ENCODE measurements at regions not wholly inside any gene's neighbourhood (a gene's known extent, or its start where the extent isn't known, plus 50 kb on each side); places are given as distances from the start of the nearest gene placed in this dataset.

GRCh38 chr5:68418201-68418600 is 202.6 kb downstream of the PIK3R1 start:
- Histone ChIP-seq H3K9ac (ENCODE audit: low read depth in 1 of 3, low read length in 3 of 3) (no peak overlapping the region), H3K27ac (ENCODE audit: low read depth, low read length) (no peak overlapping the region), H3K9me3 (ENCODE audit: control insufficient read depth in 3 of 3, low read length in 3 of 3) (no peaks in the 10 kb centered on the region), H3K36me3 (ENCODE audit: control insufficient read depth in 3 of 3, insufficient read depth in 3 of 3, low read length in 3 of 3) (no peaks in the 10 kb centered on the region), H3K27me3 (ENCODE audit: control insufficient read depth in 3 of 3, insufficient read depth in 3 of 3, low read length in 3 of 3) (no peaks in the 10 kb centered on the region), H3K4me3 (ENCODE audit: low read length in 3 of 3) (no peak overlapping the region), H3K4me1 (ENCODE audit: control insufficient read depth in 3 of 3, insufficient read depth in 3 of 3, low read length in 3 of 3) (peaks cover 3 to 8% (median 6%) of the 10 kb centered on the region in 3 donors)

- Histone ChIP-seq H3K9me3 (ENCODE audit: control insufficient read depth in 3 of 3, low read length in 3 of 3) (no peaks in the 10 kb centered on the region), H3K4me1 (ENCODE audit: control insufficient read depth in 3 of 3, insufficient read depth in 3 of 3, low read length in 3 of 3) (peaks cover 3 to 8% (median 6%) of the 10 kb centered on the region in 3 donors), H3K4me3 (ENCODE audit: low read length in 3 of 3) (no peak overlapping the region), H3K9ac (ENCODE audit: low read depth in 1 of 3, low read length in 3 of 3) (no peak overlapping the region), H3K27ac (ENCODE audit: low read depth, low read length) (no peak overlapping the region), H3K27me3 (ENCODE audit: control insufficient read depth in 3 of 3, insufficient read depth in 3 of 3, low read length in 3 of 3) (no peaks in the 10 kb centered on the region), H3K36me3 (ENCODE audit: control insufficient read depth in 3 of 3, insufficient read depth in 3 of 3, low read length in 3 of 3) (no peaks in the 10 kb centered on the region)
Measured at GRCh38 chr5:68418680-68419079, 203.1 kb downstream of the PIK3R1 start.

- H3K4me3 ChIP-seq (ENCODE audit: low read length in 3 of 3), result no peak overlapping the region
- H3K36me3 ChIP-seq (ENCODE audit: control insufficient read depth in 3 of 3, insufficient read depth in 3 of 3, low read length in 3 of 3), result no peaks in the 10 kb centered on the region
- H3K9me3 ChIP-seq (ENCODE audit: control insufficient read depth in 3 of 3, low read length in 3 of 3), result no peaks in the 10 kb centered on the region
- H3K27ac ChIP-seq (ENCODE audit: low read depth, low read length), result no peak overlapping the region
- H3K9ac ChIP-seq (ENCODE audit: low read depth in 1 of 3, low read length in 3 of 3), result no peak overlapping the region
- peaks cover 3 to 8% (median 6%) of the 10 kb centered on the region in 3 donors for H3K4me1 ChIP-seq (ENCODE audit: control insufficient read depth in 3 of 3, insufficient read depth in 3 of 3, low read length in 3 of 3)
- H3K27me3 ChIP-seq (ENCODE audit: control insufficient read depth in 3 of 3, insufficient read depth in 3 of 3, low read length in 3 of 3), result no peaks in the 10 kb centered on the region
Measured at GRCh38 chr5:68419081-68419636, 203.6 kb downstream of the PIK3R1 start.

GRCh38 chr5:68419637-68420452 is 204.3 kb downstream of the PIK3R1 start:
- Histone ChIP-seq H3K9me3 (ENCODE audit: control insufficient read depth in 3 of 3, low read length in 3 of 3) (no peaks in the 10 kb centered on the region), H3K9ac (ENCODE audit: low read depth in 1 of 3, low read length in 3 of 3) (no peak overlapping the region), H3K27ac (ENCODE audit: low read depth, low read length) (no peak overlapping the region), H3K4me1 (ENCODE audit: control insufficient read depth in 3 of 3, insufficient read depth in 3 of 3, low read length in 3 of 3) (peaks cover 3 to 8% (median 6%) of the 10 kb centered on the region in 3 donors), H3K4me3 (ENCODE audit: low read length in 3 of 3) (no peak overlapping the region), H3K36me3 (ENCODE audit: control insufficient read depth in 3 of 3, insufficient read depth in 3 of 3, low read length in 3 of 3) (no peaks in the 10 kb centered on the region), H3K27me3 (ENCODE audit: control insufficient read depth in 3 of 3, insufficient read depth in 3 of 3, low read length in 3 of 3) (no peaks in the 10 kb centered on the region)

- Histone ChIP-seq H3K27ac (ENCODE audit: low read depth, low read length) (no peak overlapping the region), H3K9me3 (ENCODE audit: control insufficient read depth in 3 of 3, low read length in 3 of 3) (no peaks in the 10 kb centered on the region), H3K4me3 (ENCODE audit: low read length in 3 of 3) (no peak overlapping the region)
Measured at GRCh38 chr5:68420476-68421344, 205.2 kb downstream of the PIK3R1 start.

GRCh38 chr5:68421485-68422220 is 206.1 kb downstream of the PIK3R1 start:
- Histone ChIP-seq H3K9me3 (ENCODE audit: control insufficient read depth in 3 of 3, low read length in 3 of 3) (no peaks in the 10 kb centered on the region), H3K27me3 (ENCODE audit: control insufficient read depth in 3 of 3, insufficient read depth in 3 of 3, low read length in 3 of 3) (no peaks in the 10 kb centered on the region), H3K27ac (ENCODE audit: low read depth, low read length) (no peak overlapping the region), H3K4me1 (ENCODE audit: control insufficient read depth in 3 of 3, insufficient read depth in 3 of 3, low read length in 3 of 3) (peaks cover 3 to 8% (median 6%) of the 10 kb centered on the region in 3 donors), H3K9ac (ENCODE audit: low read depth in 1 of 3, low read length in 3 of 3) (no peak overlapping the region), H3K4me3 (ENCODE audit: low read length in 3 of 3) (no peak overlapping the region), H3K36me3 (ENCODE audit: control insufficient read depth in 3 of 3, insufficient read depth in 3 of 3, low read length in 3 of 3) (no peaks in the 10 kb centered on the region)

More at GRCh38 chr5:68420476-68421344, 205.2 kb downstream of the PIK3R1 start:
- Histone ChIP-seq H3K27me3 (ENCODE audit: control insufficient read depth in 3 of 3, insufficient read depth in 3 of 3, low read length in 3 of 3) (no peaks in the 10 kb centered on the region), H3K9ac (ENCODE audit: low read depth in 1 of 3, low read length in 3 of 3) (no peak overlapping the region), H3K36me3 (ENCODE audit: control insufficient read depth in 3 of 3, insufficient read depth in 3 of 3, low read length in 3 of 3) (no peaks in the 10 kb centered on the region), H3K4me1 (ENCODE audit: control insufficient read depth in 3 of 3, insufficient read depth in 3 of 3, low read length in 3 of 3) (peaks cover 3 to 8% (median 6%) of the 10 kb centered on the region in 3 donors)

- no peak overlapping the region for H3K9ac ChIP-seq (ENCODE audit: low read depth in 1 of 3, low read length in 3 of 3)
- peaks cover under 1 to 8% (median 6%) of the 10 kb centered on the region in 3 donors for H3K4me1 ChIP-seq (ENCODE audit: control insufficient read depth in 3 of 3, insufficient read depth in 3 of 3, low read length in 3 of 3)
- H3K4me3 ChIP-seq (ENCODE audit: low read length in 3 of 3), result no peak overlapping the region
- H3K9me3 ChIP-seq (ENCODE audit: control insufficient read depth in 3 of 3, low read length in 3 of 3), result no peaks in the 10 kb centered on the region
- H3K36me3 ChIP-seq (ENCODE audit: control insufficient read depth in 3 of 3, insufficient read depth in 3 of 3, low read length in 3 of 3), result no peaks in the 10 kb centered on the region
- H3K27me3 ChIP-seq (ENCODE audit: control insufficient read depth in 3 of 3, insufficient read depth in 3 of 3, low read length in 3 of 3), result no peaks in the 10 kb centered on the region
- no peak overlapping the region for H3K27ac ChIP-seq (ENCODE audit: low read depth, low read length)
Measured at GRCh38 chr5:68423154-68423811, 207.7 kb downstream of the PIK3R1 start.

GRCh38 chr5:68424799-68425537 is 209.4 kb downstream of the PIK3R1 start:
- peaks cover 0 to 4% (median 2%) of the 10 kb centered on the region in 3 donors for H3K4me1 ChIP-seq (ENCODE audit: control insufficient read depth in 3 of 3, insufficient read depth in 3 of 3, low read length in 3 of 3)
- no peaks in the 10 kb centered on the region for H3K36me3 ChIP-seq (ENCODE audit: control insufficient read depth in 3 of 3, insufficient read depth in 3 of 3, low read length in 3 of 3)
- H3K9me3 ChIP-seq (ENCODE audit: control insufficient read depth in 3 of 3, low read length in 3 of 3), result no peaks in the 10 kb centered on the region
- no peak overlapping the region for H3K27ac ChIP-seq (ENCODE audit: low read depth, low read length)
- H3K9ac ChIP-seq (ENCODE audit: low read depth in 1 of 3, low read length in 3 of 3), result no peak overlapping the region
- H3K27me3 ChIP-seq (ENCODE audit: control insufficient read depth in 3 of 3, insufficient read depth in 3 of 3, low read length in 3 of 3), result no peaks in the 10 kb centered on the region
- no peak overlapping the region for H3K4me3 ChIP-seq (ENCODE audit: low read length in 3 of 3)

- Histone ChIP-seq H3K4me1 (ENCODE audit: control insufficient read depth in 3 of 3, insufficient read depth in 3 of 3, low read length in 3 of 3) (no peaks in the 10 kb centered on the region), H3K36me3 (ENCODE audit: control insufficient read depth in 3 of 3, insufficient read depth in 3 of 3, low read length in 3 of 3) (no peaks in the 10 kb centered on the region), H3K9me3 (ENCODE audit: control insufficient read depth in 3 of 3, low read length in 3 of 3) (no peaks in the 10 kb centered on the region), H3K9ac (ENCODE audit: low read depth in 1 of 3, low read length in 3 of 3) (no peak overlapping the region), H3K4me3 (ENCODE audit: low read length in 3 of 3) (no peak overlapping the region), H3K27me3 (ENCODE audit: control insufficient read depth in 3 of 3, insufficient read depth in 3 of 3, low read length in 3 of 3) (no peaks in the 10 kb centered on the region), H3K27ac (ENCODE audit: low read depth, low read length) (no peak overlapping the region)
Measured at GRCh38 chr5:68426586-68426985, 211.0 kb downstream of the PIK3R1 start.

Data from skeletal muscle tissue (tissue), 3 donors.